GM10266 (cell line): ENCODE measurements at regions not wholly inside any gene's neighbourhood (a gene's known extent, or its start where the extent isn't known, plus 50 kb on each side); places are given as distances from the start of the nearest gene placed in this dataset.

Source experiments
- DNase-seq: peaks from one replicate; pipeline ENCODE4 v3.0.0; 2012; ENCODE audit errors: extremely low spot score
- TF ChIP-seq, protein P1 (sequence below): IDR thresholded peaks from 2 replicates; pipeline ENCODE4 v1.5.1; 2012; ENCODE audit warnings: mild to moderate bottlenecking, low read depth; ENCODE audit not compliant: control insufficient read depth, insufficient read depth; ENCODE audit errors: missing control alignments

DNA sequence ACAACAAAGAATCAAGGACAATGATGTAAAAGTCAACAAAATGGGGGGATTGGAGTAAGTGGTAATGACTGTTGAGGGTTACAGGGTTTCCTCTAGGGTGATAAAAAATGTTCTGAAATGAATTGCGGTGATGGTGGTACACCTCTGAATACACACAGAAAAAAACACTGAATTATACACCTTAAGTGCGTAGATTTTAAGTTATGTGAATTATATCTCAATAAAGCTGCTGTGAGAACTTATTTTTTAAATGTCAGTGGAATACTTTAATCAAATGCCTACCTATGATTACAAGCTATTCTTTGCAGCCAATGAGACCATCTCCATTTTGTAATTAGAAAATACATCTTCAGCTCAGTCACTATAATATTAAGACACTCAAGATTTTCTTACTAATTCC, 53.5 kb downstream of the ZNF608 start:
- TF ChIP-seq, protein P1, sequence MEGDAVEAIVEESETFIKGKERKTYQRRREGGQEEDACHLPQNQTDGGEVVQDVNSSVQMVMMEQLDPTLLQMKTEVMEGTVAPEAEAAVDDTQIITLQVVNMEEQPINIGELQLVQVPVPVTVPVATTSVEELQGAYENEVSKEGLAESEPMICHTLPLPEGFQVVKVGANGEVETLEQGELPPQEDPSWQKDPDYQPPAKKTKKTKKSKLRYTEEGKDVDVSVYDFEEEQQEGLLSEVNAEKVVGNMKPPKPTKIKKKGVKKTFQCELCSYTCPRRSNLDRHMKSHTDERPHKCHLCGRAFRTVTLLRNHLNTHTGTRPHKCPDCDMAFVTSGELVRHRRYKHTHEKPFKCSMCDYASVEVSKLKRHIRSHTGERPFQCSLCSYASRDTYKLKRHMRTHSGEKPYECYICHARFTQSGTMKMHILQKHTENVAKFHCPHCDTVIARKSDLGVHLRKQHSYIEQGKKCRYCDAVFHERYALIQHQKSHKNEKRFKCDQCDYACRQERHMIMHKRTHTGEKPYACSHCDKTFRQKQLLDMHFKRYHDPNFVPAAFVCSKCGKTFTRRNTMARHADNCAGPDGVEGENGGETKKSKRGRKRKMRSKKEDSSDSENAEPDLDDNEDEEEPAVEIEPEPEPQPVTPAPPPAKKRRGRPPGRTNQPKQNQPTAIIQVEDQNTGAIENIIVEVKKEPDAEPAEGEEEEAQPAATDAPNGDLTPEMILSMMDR: no peak
- DNase-seq: no peak

DNA sequence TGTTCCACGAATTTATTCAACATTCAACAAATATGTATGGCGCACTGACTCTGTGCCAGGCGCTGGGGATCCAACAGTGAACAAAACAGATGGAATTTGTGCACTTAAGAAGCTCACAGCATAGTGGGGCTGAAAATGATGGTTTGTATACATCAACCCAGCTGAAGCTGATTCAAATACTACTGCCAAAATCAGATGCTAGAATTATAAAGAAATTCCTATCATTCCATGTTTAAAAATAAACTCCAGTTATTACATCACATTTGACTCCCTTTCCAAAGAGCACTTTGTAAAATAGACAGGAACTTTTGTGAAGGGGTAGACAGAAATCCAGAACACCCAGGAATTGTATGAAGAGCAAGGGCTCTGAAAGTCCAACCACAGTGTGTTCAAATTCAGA, 54.1 kb downstream of the ZNF608 start:
- TF ChIP-seq, protein P1: no peak
- no peak for DNase-seq

DNA sequence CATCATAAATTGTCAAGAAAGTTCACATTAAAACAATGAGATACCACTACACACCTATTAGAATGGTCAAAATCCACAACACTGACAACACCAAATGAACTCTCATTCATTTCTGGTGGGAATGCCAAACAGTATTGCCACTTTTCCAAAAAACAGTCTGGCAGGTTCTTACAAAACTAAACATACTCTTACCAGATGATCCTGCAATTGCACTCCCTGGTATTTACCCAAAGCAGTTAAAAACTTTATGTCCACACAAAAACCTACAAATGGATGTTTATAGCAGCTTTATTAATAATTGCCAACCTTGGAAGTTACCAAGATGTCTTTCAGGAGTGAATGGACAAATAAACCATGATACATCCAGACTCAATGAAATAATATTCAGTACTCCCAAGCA, 56.8 kb downstream of the ZNF608 start:
- no peak for DNase-seq
- TF ChIP-seq, protein P1: no peak

DNA sequence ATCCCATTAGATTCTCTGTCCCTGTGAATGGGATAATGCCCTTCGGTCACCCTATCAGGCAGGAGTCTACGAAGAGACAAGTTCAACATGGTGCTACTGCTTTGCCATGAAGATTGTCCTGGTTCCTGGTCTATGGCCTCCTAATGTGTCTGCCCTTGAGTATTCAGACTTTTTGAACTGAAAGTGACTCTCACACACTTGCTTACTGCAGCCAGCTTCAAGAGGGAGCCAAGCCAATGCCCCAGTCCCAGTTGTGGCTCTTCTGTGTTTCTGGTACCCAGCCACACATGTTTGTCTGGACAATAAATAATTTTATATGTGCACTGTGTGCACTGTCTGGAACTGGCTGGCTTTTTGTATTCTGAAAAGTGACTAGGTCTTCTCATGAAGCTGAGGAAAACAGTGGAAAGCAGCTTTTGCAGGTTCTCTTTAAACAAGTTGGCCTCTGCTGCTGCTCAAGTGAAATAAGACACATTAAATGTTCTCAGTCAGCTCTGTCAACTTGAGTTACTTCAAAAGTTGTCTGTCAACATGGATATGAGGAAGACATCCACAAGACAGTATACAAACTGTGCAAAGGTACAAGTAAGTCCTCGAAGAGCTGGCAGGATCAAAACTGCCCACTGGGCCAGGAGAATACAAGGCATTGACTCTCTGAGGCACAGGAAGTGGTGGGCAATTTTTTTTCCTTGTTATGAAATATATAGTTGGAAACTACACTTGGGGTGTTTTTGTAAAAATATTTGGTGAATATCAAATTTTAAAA, 60.0 kb downstream of the ZNF608 start:
- TF ChIP-seq, protein P1: no peak
- no peak for DNase-seq

DNA sequence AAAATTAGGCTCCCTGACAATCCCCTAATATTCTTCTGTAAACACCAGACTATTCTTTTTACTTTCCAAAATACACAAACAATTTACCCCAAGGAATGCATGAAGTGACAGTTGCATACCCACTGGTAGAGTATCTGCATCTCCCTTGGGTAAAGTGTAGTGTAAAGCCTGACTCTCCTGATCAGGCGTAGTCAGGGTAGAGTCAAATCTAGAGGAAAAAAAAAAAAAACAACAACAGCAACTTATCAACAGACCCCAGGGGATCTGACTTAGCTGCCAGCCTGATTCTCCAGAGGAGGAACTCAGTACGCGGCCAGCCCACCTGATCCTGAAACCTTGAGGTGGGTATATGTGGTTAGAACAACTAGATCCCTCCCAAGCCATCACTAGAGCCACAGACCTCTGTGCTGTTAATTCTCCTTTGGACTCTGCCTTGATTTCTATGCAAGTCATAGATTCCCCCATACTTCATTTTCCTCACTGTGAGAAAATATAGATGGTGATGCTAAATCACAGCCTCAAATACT, 61.0 kb downstream of the ZNF608 start:
- TF ChIP-seq, protein P1: no peak
- DNase-seq: no peak

DNA sequence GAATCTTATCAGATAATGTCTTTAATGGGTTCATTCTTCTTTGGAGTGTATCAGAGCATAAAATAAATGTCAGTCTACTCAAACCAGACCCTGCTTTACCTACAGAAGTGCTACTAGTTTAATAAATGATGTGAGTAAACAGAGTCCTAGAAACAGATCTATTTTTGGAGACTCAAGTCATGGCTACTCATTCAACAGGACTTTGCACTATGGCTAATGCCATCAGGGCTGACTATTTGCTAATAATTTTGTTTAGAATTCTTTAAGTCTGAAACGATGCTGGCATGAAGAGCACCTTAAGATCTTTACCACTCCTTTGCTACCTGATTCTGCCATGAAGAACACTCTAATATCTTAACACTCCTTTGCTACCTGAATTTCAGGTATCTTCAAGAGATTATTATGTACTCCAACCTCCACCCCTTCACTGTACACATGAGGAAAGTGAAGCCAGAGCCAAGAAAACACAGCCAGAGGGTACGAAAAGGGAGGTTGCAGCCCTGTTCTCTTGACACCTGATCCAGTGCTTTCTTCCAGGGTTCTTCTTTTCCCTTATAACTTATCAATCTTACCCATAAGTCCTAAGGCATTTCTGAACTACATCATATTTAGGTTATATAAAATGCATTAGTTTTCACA, 62.4 kb downstream of the ZNF608 start:
- DNase-seq: no peak
- TF ChIP-seq, protein P1: no peak

DNA sequence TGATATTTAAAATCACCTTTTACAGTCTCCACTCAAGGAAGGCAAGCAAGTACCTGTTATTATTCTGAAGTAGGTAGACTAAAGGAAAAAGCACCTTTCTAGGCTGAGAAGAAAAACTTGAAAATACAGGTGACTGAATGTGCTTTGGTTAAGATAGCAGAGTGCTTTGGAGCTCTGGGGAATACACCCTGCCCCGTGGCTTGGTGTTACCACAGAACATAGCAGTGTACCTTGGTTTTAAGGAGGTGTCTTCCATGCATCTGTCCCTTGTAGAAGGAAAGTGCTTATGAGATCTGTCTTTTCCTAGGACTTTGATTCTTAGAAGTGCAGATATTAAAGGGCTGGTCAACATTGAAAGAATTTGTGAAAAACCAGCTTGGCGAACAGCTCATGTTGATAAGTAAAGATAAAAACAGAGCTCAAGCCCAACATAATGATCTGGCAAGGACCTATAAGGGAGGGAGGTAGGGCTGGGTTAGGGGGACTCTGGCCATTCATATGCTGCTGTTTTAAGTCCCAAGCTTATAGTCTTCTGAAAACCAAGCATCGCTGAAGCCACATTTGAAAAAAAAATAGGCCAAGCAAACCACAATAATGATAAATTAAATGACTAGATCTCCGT, 66.8 kb downstream of the ZNF608 start:
- DNase-seq: no peak
- TF ChIP-seq, protein P1: no peak
